GM12878 (cell line): ENCODE measurements at regions not wholly inside any gene's neighbourhood (a gene's known extent, or its start where the extent isn't known, plus 50 kb on each side); places are given as distances from the start of the nearest gene placed in this dataset.

Experiments used
- ATAC-seq: fragments of 200-7000 bp; cut with Tn5 transposase; 3 replicates; pipeline ENCODE4 v1.9.1; 2020; ENCODE audit warnings: mild to moderate bottlenecking, moderate library complexity
- BruUV-seq: library from RNA; stranded (reverse); fragments of 400-500 nt; replicated peaks from 2 replicates; lab custom pipeline; 2021; lab: Mats Ljungman, UMichigan
- CTCF ChIA-PET: fragments of 300-600 bp; sonication (Branson Sonifier 250); formaldehyde crosslinking; extraction: SDS; loops from one replicate; lab custom pipeline; 2021; ENCODE audit warnings: inconsistent platforms; lab: Yijun Ruan, JAX
- POLR2A ChIA-PET: fragments of 350-600 bp; formaldehyde crosslinking; extraction: SDS; loops from one replicate; lab custom pipeline; 2021; ENCODE audit warnings: inconsistent platforms; lab: Charles Lee
- RAD21 ChIA-PET: fragments of 300-600 bp; sonication (Branson Sonifier 250); formaldehyde crosslinking; loops from one replicate; lab custom pipeline; 2023; ENCODE audit warnings: antibody characterized with exemption; ENCODE audit not compliant: unreplicated experiment; lab: Charles Lee
- SMC1A ChIA-PET: fragments of 300-600 bp; sonication (Branson Sonifier 250); formaldehyde crosslinking; loops from one replicate; lab custom pipeline; 2023; ENCODE audit not compliant: unreplicated experiment, uncharacterized antibody; lab: Charles Lee
- DNase-seq: peaks from one replicate; pipeline ENCODE4 v3.0.0-alpha.2; 2011; ENCODE audit warnings: low read depth, low spot score
- FAIRE-seq: peaks from 3 replicates; lab custom pipeline; 2011; peaks lifted over from hg19 to GRCh38; lab: Jason Lieb, UNC
- H2AFZ ChIP-seq: 2 replicates; pipeline ENCODE4 v1.6.0; 2011; ENCODE audit warnings: low read depth, low read length, control low read depth; ENCODE audit not compliant: control insufficient read depth
- H3K27ac ChIP-seq: 2 replicates; pipeline ENCODE4 v1.5.1; 2011; ENCODE audit warnings: control low read depth; ENCODE audit not compliant: control insufficient read depth, insufficient read depth
- H3K27me3 ChIP-seq, 2 experiments: replicated peaks in 1 of 2; 2 replicates each; pipeline versions ENCODE4 v1.6.0 to v1.6.1; 2011; ENCODE audit warnings: low read length in 1 of 2; ENCODE audit not compliant: control insufficient read depth in 2 of 2, insufficient read depth in 2 of 2
- H3K36me3 ChIP-seq, 2 experiments: 2 replicates each; pipeline ENCODE4 v1.5.1; 2011; ENCODE audit warnings: low read length in 1 of 2; ENCODE audit not compliant: control insufficient read depth in 2 of 2, insufficient read depth in 2 of 2
- H3K4me1 ChIP-seq: 2 replicates; pipeline ENCODE4 v1.6.1; 2011; ENCODE audit warnings: mild to moderate bottlenecking, low read length, moderate library complexity, mixed read lengths; ENCODE audit not compliant: control insufficient read depth, insufficient read depth
- H3K4me2 ChIP-seq: 2 replicates; pipeline ENCODE4 v1.6.0; 2011; ENCODE audit warnings: control low read depth; ENCODE audit not compliant: control insufficient read depth, insufficient read depth
- H3K4me3 ChIP-seq: fragments of 200-600 bp; sonication (generic); 2 replicates; pipeline ENCODE4 v1.5.1; 2016
- H3K79me2 ChIP-seq: 2 replicates; pipeline ENCODE4 v1.6.0; 2011; ENCODE audit warnings: low read length; ENCODE audit not compliant: control insufficient read depth, insufficient read depth
- H3K9ac ChIP-seq: 2 replicates; pipeline ENCODE4 v1.8.0; 2011; ENCODE audit warnings: low read length, control low read depth, mixed read lengths; ENCODE audit not compliant: control insufficient read depth, insufficient read depth
- H3K9me3 ChIP-seq: replicated peaks from 3 replicates; pipeline ENCODE4 v1.5.1; 2011; ENCODE audit warnings: mild to moderate bottlenecking, low read length; ENCODE audit not compliant: control insufficient read depth, insufficient read depth
- H4K20me1 ChIP-seq: 2 replicates; pipeline ENCODE4 v1.6.0; 2011; ENCODE audit not compliant: control insufficient read depth, insufficient read depth
- CREM ChIP-seq: IDR thresholded peaks from 2 replicates; pipeline ENCODE4 v1.6.1; 2014; ENCODE audit warnings: antibody characterized with exemption, low read depth
- ETV6 ChIP-seq, 2 experiments: fragments of 450-650 bp in 1 of 2; IDR thresholded peaks in 1 of 2; conservative IDR thresholded peaks in 1 of 2; 2 replicates each; pipeline ENCODE4 v1.6.1; 2014; ENCODE audit warnings: antibody characterized with exemption in 1 of 2, borderline replicate concordance in 1 of 2, low read depth in 1 of 2, mild to moderate bottlenecking in 1 of 2, moderate library complexity in 1 of 2
- FOXM1 ChIP-seq: IDR thresholded peaks from 2 replicates; pipeline ENCODE4 v1.6.1; 2012; ENCODE audit warnings: low read depth, mild to moderate bottlenecking, inconsistent platforms, low read length, moderate library complexity
- NFIC ChIP-seq: IDR thresholded peaks from 2 replicates; pipeline ENCODE4 v1.6.1; 2012; ENCODE audit warnings: low read depth, mild to moderate bottlenecking, inconsistent platforms, low read length, moderate library complexity
- NR2F1 ChIP-seq: fragments of 450-650 bp; conservative IDR thresholded peaks from 2 replicates; pipeline ENCODE4 v1.6.1; 2017; ENCODE audit warnings: mild to moderate bottlenecking
- POLR2AphosphoS2 ChIP-seq: IDR thresholded peaks from 2 replicates; pipeline ENCODE4 v1.6.1; 2011; ENCODE audit warnings: low read depth, mild to moderate bottlenecking, low read length, improper control_type of control experiment, moderate library complexity
- SMAD1 ChIP-seq: fragments of 450-650 bp; IDR thresholded peaks from 2 replicates; pipeline ENCODE4 v1.6.1; 2018; ENCODE audit warnings: mild to moderate bottlenecking, low read depth; ENCODE audit not compliant: partially characterized antibody
- TCF12 ChIP-seq: IDR thresholded peaks from 2 replicates; pipeline ENCODE4 v1.6.1; 2011; ENCODE audit warnings: low read depth, mild to moderate bottlenecking, low read length
- TCF7 ChIP-seq: IDR thresholded peaks from 2 replicates; pipeline ENCODE4 v1.6.1; 2014; ENCODE audit warnings: antibody characterized with exemption, borderline replicate concordance
- YY1 ChIP-seq: IDR thresholded peaks from 2 replicates; pipeline ENCODE4 v1.6.1; 2011; ENCODE audit warnings: low read depth, mild to moderate bottlenecking, low read length
- WGBS: methylation state at CpG from one replicate; pipeline ENCODE4 v1.1.6; 2016; ENCODE audit warnings: low lambda C conversion rate; ENCODE audit not compliant: insufficient replicate concordance, insufficient coverage; ENCODE audit errors: missing lambda C conversion rate; 5-methylcytosine and 5-hydroxymethylcytosine counted together
- in situ Hi-C: fragments of 300-500 bp; cut with MboI; formaldehyde crosslinking; loops from 9 replicates; pipeline ENCODE4 v1.14.3; 2018; ENCODE audit warnings: mixed read lengths
- intact Hi-C: fragments of 100-400 bp; cut with micrococcal nuclease; formaldehyde crosslinking; loops from one replicate; pipeline ENCODE4 v1.14.2; 2022; ENCODE audit not compliant: unreplicated experiment
- TF ChIP-seq, protein P1 (sequence below): fragments of 450-650 bp; IDR thresholded peaks from 2 replicates; pipeline ENCODE4 v1.6.1; 2017; ENCODE audit warnings: borderline replicate concordance
- TF ChIP-seq, protein P2 (sequence below): fragments of 150-350 bp; IDR thresholded peaks from 2 replicates; pipeline ENCODE4 v1.6.1; 2014; ENCODE audit warnings: mild to moderate bottlenecking, low read depth, low read length
- TF ChIP-seq, protein P3 (sequence below): fragments of 450-650 bp; IDR thresholded peaks from 2 replicates; pipeline ENCODE4 v1.6.1; 2016; ENCODE audit warnings: mild to moderate bottlenecking

DNA sequence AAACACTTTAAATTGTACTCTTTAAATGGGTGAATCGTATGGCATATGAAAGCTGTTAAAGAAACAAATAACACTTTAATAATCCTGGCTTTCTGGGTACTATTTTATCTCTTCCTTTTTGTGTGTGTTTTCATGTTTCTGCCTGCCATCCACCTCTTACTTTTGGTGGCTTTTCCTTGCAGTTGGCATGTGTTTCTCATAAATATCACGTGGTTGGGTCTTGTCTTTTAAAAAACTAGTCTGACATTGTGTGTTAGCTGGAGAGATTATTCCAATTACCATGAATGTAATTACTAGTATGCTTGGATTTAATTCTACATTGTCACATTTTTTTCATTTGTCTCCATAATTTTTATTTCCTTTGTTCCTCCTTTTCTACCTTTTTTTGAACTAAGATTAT, 262.9 kb upstream of the B3GAT1 start:
- SMC1A ChIA-PET, result no interaction called here
- intact Hi-C loops (no loop called here), in situ Hi-C loops (no loop called here)
- POLR2A ChIA-PET, result no interaction called here
- no TSS peak for BruUV-seq
- no peak overlapping the region for H3K9ac ChIP-seq
- WGBS, result 23% methylated on average over 2 of the region's 2 CpGs
- H3K4me2 ChIP-seq, result no peak overlapping the region
- TF ChIP-seq YY1 (no peak), FOXM1 (no peak), POLR2AphosphoS2 (no peak), ETV6 (conservative IDR thresholded peaks at IDR 0.05 in 1 of 2, IDR thresholded peaks at IDR 0.05 in 1 of 2; ENCODE audit: borderline replicate concordance in 1 of 2, low read depth in 1 of 2) (no peak), CREM (no peak), NFIC (no peak), TCF12 (no peak), NR2F1 (no peak), TCF7 (no peak), SMAD1 (no peak)
- TF ChIP-seq, protein P1, sequence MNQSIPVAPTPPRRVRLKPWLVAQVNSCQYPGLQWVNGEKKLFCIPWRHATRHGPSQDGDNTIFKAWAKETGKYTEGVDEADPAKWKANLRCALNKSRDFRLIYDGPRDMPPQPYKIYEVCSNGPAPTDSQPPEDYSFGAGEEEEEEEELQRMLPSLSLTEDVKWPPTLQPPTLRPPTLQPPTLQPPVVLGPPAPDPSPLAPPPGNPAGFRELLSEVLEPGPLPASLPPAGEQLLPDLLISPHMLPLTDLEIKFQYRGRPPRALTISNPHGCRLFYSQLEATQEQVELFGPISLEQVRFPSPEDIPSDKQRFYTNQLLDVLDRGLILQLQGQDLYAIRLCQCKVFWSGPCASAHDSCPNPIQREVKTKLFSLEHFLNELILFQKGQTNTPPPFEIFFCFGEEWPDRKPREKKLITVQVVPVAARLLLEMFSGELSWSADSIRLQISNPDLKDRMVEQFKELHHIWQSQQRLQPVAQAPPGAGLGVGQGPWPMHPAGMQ, result no peak
- TF ChIP-seq, protein P2, sequence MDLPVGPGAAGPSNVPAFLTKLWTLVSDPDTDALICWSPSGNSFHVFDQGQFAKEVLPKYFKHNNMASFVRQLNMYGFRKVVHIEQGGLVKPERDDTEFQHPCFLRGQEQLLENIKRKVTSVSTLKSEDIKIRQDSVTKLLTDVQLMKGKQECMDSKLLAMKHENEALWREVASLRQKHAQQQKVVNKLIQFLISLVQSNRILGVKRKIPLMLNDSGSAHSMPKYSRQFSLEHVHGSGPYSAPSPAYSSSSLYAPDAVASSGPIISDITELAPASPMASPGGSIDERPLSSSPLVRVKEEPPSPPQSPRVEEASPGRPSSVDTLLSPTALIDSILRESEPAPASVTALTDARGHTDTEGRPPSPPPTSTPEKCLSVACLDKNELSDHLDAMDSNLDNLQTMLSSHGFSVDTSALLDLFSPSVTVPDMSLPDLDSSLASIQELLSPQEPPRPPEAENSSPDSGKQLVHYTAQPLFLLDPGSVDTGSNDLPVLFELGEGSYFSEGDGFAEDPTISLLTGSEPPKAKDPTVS, result no peak
- TF ChIP-seq, protein P3, sequence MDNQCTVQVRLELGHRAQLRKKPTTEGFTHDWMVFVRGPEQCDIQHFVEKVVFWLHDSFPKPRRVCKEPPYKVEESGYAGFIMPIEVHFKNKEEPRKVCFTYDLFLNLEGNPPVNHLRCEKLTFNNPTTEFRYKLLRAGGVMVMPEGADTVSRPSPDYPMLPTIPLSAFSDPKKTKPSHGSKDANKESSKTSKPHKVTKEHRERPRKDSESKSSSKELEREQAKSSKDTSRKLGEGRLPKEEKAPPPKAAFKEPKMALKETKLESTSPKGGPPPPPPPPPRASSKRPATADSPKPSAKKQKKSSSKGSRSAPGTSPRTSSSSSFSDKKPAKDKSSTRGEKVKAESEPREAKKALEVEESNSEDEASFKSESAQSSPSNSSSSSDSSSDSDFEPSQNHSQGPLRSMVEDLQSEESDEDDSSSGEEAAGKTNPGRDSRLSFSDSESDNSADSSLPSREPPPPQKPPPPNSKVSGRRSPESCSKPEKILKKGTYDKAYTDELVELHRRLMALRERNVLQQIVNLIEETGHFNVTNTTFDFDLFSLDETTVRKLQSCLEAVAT, result no peak
- H3K79me2 ChIP-seq, result no peaks in the 10 kb centered on the region
- ATAC-seq, result no peak
- no peak overlapping the region for H3K27ac ChIP-seq
- no peak overlapping the region for H3K4me3 ChIP-seq
- no peaks in the 10 kb centered on the region for H3K36me3 ChIP-seq
- no peaks in the 10 kb centered on the region for H3K4me1 ChIP-seq
- no peaks in the 10 kb centered on the region for H4K20me1 ChIP-seq
- no peaks in the 10 kb centered on the region for H3K9me3 ChIP-seq
- no peak for FAIRE-seq
- no peak overlapping the region for H2AFZ ChIP-seq
- CTCF ChIA-PET, result no interaction called here
- RAD21 ChIA-PET, result no interaction called here
- no peak for DNase-seq
- peaks cover 0 to 3% of the 10 kb centered on the region in 2 experiments; a peak in 1 of 4 replicates for H3K27me3 ChIP-seq
